HL-60/S4 treated with phorbol 12-myristate 13-acetate at 8.2 ng/mL for 4 days and 3 days (cell line): ENCODE measurements at regions not wholly inside any gene's neighbourhood (a gene's known extent, or its start where the extent isn't known, plus 50 kb on each side); places are given as distances from the start of the nearest gene placed in this dataset.

Source experiments
- in situ Hi-C: fragments of 300-500 bp; cut with MboI; formaldehyde crosslinking; loops from 2 replicates; pipeline ENCODE4 v1.15.0; 2022; ENCODE audit warnings: low sequenced_read_pairs

GRCh38 chr6:163667372-163668060 is 253.0 kb downstream of the QKI start:
- in situ Hi-C loops, result no loop called here

GRCh38 chr6:163665464-163665863 is 250.9 kb downstream of the QKI start:
- in situ Hi-C loops, result no loop called here

DNA sequence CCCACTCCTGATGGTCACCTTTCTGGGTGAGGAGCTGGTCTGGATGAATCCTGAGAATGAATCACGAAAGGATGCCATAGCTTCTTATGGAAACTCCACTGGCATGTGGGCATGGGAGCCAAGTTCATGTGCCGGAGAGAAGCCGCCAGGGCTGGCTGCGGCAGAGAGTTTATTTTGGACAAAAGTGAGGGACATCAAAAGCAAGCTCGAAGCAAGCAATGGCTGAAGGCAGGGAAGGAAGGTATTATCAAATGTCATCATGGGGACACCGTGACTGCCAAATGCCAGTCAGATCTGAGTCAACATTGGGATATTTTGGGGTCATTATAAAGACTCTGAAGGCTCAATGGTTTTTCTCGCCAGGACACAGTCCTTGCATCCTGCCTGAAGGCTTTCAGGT is 249.1 kb downstream of the QKI start:
- in situ Hi-C loops, result no loop called here

- in situ Hi-C loops, result no loop called here
Observed at GRCh38 chr6:163662604-163663225, 248.2 kb downstream of the QKI start.

DNA sequence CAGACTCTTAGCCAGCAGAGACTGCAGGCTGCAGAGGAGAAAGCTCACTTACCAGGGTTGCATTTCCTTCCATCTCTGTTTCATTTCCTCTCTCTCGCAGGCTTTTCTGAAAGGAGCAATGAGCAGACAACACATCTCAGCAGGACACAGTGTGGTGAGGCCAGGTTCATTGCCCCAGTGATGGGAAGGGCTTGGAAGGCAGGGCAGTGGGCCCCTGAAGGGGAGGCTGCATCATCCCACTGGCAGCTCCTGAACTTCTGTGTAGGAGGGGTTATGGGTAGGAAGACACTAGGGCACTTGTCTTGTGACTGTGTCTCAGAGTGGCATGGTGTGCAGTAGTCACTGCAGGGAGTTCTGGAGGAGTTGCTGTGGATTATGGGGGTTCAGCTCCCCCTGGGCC is 246.8 kb downstream of the QKI start:
- in situ Hi-C loops, result no loop called here

GRCh38 chr6:163659803-163660202 is 245.3 kb downstream of the QKI start:
- in situ Hi-C loops, result no loop called here

DNA sequence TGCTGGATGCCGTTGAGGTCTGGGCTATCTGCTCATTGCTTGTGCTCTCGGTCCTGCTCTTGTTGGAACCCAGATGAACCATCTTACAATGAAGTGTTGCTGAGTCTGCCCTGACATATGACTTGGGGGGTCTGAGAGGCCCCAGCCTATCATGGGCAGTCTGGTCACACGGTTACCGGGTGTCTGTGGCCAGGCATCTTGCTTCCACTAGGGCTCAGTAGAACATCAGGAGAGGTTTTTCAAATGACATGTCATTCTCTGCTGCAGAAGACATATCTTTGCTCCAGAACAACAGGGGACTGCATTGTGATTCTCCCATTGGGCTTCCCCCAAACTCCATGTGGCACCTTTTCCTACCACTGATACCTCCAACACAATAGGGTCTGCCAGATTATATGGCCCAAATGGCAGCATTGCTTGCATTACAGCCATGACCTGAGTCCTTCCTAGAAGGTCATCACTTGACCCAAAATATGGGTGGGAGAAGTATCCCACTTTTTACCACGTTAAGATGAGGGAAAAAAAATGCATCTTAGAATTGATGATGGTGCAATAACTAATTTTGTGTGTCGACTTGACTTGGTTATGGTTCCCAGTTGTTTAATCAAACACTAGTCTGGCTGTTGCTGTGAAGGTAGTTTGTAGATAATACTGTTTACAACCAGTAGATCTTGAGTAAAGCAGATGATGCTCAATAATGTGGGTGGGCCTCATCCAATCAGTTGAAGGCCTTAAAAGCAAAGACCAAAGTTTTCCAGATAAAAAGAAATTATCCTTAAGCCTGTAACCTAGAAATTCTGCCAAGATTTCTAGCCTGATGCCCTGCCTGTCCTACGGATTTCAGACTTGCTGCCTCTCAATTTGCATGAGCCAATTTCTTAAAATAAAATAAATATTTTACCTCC is 241.0 kb downstream of the QKI start:
- in situ Hi-C loops, result no loop called here

- in situ Hi-C loops, result no loop called here
Observed at GRCh38 chr6:163651915-163652668, 237.6 kb downstream of the QKI start.

DNA sequence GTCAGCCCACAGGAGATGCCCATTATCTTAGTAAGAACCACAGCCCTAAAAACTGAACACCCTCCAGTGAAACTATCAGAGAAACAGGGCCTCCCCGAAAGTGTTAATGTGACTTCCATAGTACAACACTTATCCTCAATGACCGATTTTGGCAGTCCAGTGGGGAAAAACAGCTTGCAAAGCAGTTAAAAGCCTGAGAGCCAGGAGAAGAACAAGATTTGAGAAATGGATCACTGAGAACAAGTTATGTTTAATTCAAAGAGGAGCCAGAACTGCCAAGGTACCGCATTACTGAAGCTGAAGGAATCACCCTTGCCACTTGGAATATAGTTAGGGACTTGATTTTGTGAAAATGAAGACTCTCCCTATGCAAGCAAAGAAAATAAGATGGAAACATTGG is 236.9 kb downstream of the QKI start:
- in situ Hi-C loops, result no loop called here

GRCh38 chr6:163648868-163649267 is 234.3 kb downstream of the QKI start:
- in situ Hi-C loops, result no loop called here

- in situ Hi-C loops, result no loop called here
Observed at GRCh38 chr6:163647624-163648023, 233.1 kb downstream of the QKI start.

GRCh38 chr6:163646866-163647265 is 232.3 kb downstream of the QKI start:
- in situ Hi-C loops, result no loop called here

DNA sequence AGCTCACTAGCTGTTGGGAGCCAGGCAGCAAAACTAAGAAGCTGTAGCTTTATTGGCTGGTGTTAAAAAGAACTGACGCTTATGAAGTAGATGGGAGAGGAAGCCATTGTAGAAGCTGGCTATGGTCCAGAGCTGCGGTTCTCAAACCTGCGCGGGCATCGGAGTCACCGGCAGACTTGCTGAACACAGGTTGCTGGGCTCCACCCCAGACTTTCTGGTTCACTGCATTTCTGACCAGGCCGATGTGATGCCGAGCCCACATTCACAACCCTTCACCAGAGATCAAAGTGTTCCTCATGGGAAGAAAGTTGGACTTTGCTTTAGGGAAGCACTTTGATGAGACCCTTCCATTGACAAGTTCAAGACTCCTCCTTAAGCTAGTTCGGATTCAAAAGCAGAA is 231.6 kb downstream of the QKI start:
- in situ Hi-C loops, result no loop called here

GRCh38 chr6:163645560-163645959 is 231.0 kb downstream of the QKI start:
- in situ Hi-C loops, result no loop called here

DNA sequence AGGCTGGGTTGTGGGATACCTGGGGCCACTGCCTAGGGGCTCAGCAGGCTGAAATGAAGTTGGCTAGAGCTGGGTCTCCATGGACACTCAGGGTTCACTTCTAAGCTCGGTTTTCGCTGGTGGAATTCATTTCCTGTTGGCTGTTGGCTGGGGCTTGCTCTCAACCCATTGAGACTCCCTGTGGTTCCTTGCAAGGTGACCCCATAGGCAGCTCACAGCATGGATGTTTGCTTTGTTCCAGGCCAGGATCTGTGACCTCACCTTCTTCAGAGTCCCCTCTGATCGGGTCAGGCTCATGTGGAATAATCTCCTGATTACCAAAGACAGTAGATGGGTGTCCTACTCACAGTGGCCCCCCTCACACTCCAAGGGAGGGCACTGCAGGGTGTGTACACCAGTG is 229.3 kb downstream of the QKI start:
- in situ Hi-C loops, result no loop called here

DNA sequence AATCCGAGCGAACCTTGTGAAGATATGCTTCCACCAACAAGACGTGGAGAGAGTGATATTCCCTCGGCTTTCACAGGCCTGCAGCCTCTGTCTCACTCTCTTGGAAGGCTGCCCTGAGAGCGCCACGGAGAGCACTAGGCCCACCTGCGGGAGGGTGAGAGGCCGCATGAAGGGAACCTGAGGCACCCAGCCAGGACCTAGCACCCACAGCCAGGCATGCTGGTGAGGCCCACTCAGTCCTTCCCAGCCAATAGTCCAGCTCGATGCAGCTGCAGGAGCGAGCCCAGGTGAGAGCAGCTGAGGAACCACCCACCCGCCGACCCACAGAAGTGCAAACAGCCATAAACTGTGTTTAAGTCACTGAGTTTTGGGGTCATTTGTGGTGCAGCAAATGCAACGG is 227.2 kb downstream of the QKI start:
- in situ Hi-C loops, result no loop called here

DNA sequence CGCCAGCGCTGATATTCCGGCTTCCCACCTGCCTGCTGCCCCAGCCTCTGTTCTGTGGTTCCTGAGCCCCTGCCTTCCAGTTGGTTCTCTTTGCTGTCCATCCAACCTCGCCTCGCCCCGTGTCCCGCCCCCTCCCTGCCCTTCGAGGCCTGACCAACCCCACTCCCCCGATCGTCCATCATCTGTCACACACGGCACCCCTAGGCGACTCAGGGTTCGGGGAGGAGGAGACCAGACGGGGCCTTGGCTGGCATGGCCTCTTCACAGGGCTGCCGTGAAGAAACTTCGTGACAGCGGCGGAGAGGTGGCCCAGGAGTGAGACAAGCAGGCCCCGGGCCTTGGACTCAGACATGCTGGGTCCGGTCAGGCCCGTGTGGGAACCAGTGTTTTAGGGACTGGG is 226.1 kb downstream of the QKI start:
- in situ Hi-C loops, result no loop called here

DNA sequence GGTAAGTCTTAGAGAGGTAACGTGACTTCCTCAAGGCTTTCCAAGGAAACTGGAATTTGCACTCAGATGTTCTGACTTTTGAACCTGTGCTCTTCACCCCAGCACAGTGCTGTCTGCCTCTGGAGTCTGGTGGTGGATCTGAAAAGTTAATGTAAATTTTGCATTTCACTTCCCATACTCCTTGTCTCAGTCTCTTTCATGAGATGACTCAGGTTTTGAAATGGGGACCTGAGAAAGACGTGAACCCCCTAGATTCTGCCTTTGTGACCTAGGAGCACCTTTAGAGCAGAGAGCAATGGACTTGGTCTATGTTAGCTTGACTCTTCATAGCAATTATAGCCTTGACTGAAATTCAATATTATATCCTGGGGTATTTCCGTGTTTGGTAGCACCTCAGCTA is 223.0 kb downstream of the QKI start:
- in situ Hi-C loops, result no loop called here

GRCh38 chr6:163635731-163636364 is 221.3 kb downstream of the QKI start:
- in situ Hi-C loops, result no loop called here

- in situ Hi-C loops, result no loop called here
Observed at GRCh38 chr6:163635315-163635714, 220.8 kb downstream of the QKI start.
